Upper lobe of left lung (tissue), 6 donors: ENCODE measurements at regions not wholly inside any gene's neighbourhood (a gene's known extent, or its start where the extent isn't known, plus 50 kb on each side); places are given as distances from the start of the nearest gene placed in this dataset.

Experiments used
- ATAC-seq, 2 donors: fragments of 200-7000 bp; cut with Tn5 transposase; one replicate each; pipeline ENCODE4 v1.9.1; 2022; ENCODE audit warnings: mild to moderate bottlenecking in 2 of 2, moderate library complexity in 2 of 2; ENCODE audit not compliant: low FRiP score in 2 of 2
- DNase-seq, 2 donors: peaks; one replicate each; pipeline ENCODE4 v3.0.0-alpha.2; 2019 to 2020
- H3K27ac ChIP-seq, 4 donors: fragments of 200-600 bp; sonication (generic); one replicate each; pipeline ENCODE4 v1.5.1; 2016 to 2019
- H3K27me3 ChIP-seq, 4 donors: fragments of 200-600 bp; sonication (generic); one replicate each; pipeline ENCODE4 v1.5.1; 2017 to 2019
- H3K36me3 ChIP-seq, 4 donors: fragments of 200-600 bp; sonication (generic); one replicate each; pipeline ENCODE4 v1.5.1; 2016 to 2019
- H3K4me1 ChIP-seq, 4 donors: fragments of 200-600 bp; sonication (generic); one replicate each; pipeline ENCODE4 v1.5.1; 2018 to 2019
- H3K4me3 ChIP-seq, 4 donors: fragments of 200-600 bp; sonication (generic); one replicate each; pipeline ENCODE4 v1.5.1; 2017 to 2019; ENCODE audit warnings: mild to moderate bottlenecking in 2 of 4, moderate library complexity in 1 of 4
- H3K9me3 ChIP-seq, 4 donors: fragments of 200-600 bp; sonication (generic); one replicate each; pipeline ENCODE4 v1.5.1; 2018 to 2019
- CTCF ChIP-seq, 6 experiments: fragments of 450-650 bp in 4 of 6; fragments of 200-600 bp in 2 of 6; sonication (generic) in 2 of 6; IDR thresholded peaks; one replicate each; pipeline ENCODE4 v1.5.1; 2016 to 2019; ENCODE audit warnings: antibody characterized with exemption in 6 of 6
- EP300 ChIP-seq, 4 donors: sonication (generic); formaldehyde crosslinking; IDR thresholded peaks; one replicate each; pipeline ENCODE4 v1.5.1; 2017; ENCODE audit warnings: antibody characterized with exemption in 4 of 4, control low read depth in 2 of 4
- POLR2A ChIP-seq, 4 donors: fragments of 450-650 bp; IDR thresholded peaks; one replicate each; pipeline ENCODE4 v1.5.1; 2016 to 2017; ENCODE audit warnings: antibody characterized with exemption in 4 of 4, mild to moderate bottlenecking in 2 of 4
- POLR2AphosphoS5 ChIP-seq, 2 donors: sonication (generic); formaldehyde crosslinking; IDR thresholded peaks; one replicate each; pipeline ENCODE4 v1.5.1; 2017; ENCODE audit warnings: antibody characterized with exemption in 2 of 2
- WGBS, 2 donors: methylation state at CpG; one replicate each; pipeline ENCODE4 v1.1.5; 2017 to 2018; 5-methylcytosine and 5-hydroxymethylcytosine counted together
- donor health status: DM: no; HTN: no; CAD: no; lungs with moderate emphysema.
- donor health status: DM: no; HTN: yes; CAD: no; lungs with severe emphysema.

DNA sequence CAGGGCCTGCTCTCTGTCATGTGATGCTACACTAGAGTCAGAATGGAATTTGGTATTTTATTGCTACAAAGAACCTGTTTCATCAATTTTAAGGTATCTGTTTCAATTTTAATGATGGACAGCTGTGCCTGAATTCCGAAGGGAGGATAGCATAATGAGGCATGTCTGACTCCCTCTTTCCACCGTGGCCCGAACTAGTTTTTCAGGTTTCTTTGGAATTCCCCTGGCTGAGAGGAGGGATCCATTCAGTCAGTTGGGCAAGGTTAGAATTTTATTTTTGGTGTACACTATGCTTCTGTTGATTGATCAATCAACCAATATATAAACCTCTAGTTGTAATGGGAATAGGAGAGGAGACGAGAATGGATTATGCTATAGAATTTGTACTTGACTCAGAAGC lies 761.8 kb downstream of the FAM133A start:
- Histone ChIP-seq H3K27me3 (no peaks in the 10 kb centered on the region), H3K36me3 (no peaks in the 10 kb centered on the region), H3K27ac (no peak overlapping the region), H3K4me1 (no peaks in the 10 kb centered on the region), H3K9me3 (no peaks in the 10 kb centered on the region), H3K4me3 (no peak overlapping the region)
- no peak for ATAC-seq
- DNase-seq, result no peak
- WGBS, 2 donors, result 68 to 72% methylated on average over 4 of the region's 4 CpGs
- TF ChIP-seq POLR2A (IDR thresholded peaks at IDR 0.05), result no peak
- TF ChIP-seq EP300 (IDR thresholded peaks at IDR 0.05), result no peak

GRCh38 chrX:94454159-94454558 lies 780.2 kb downstream of the FAM133A start:
- 63 to 68% methylated on average over 3 of the region's 3 CpGs for WGBS, 2 donors
- TF ChIP-seq EP300 (IDR thresholded peaks at IDR 0.05) (no peak), POLR2AphosphoS5 (IDR thresholded peaks at IDR 0.05) (no peak), CTCF (IDR thresholded peaks at IDR 0.05) (no peak), POLR2A (IDR thresholded peaks at IDR 0.05) (no peak)
- no peak for ATAC-seq
- Histone ChIP-seq H3K27ac (no peak overlapping the region), H3K27me3 (no peaks in the 10 kb centered on the region), H3K4me1 (no peaks in the 10 kb centered on the region), H3K9me3 (no peaks in the 10 kb centered on the region), H3K4me3 (no peak overlapping the region), H3K36me3 (no peaks in the 10 kb centered on the region)
- DNase-seq, result no peak

DNA sequence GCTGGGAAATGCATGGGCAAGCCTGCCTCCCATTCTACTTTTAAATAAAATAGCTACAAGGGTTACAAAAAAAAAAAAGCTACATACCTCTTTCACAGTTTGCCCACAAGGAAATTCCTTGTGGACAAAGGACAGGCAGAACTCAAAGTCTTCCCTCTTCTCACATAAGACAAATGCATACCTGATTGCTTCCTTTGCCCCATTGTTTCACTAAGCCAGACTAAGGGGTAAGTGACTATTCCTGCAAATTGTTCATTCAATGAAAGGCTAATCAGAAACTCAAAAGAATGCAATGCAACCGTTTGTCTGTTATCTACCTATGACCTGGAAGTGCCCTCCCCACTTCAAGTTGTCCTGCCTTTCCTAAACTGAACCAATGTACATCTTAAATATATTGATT lies 780.6 kb downstream of the FAM133A start:
- TF ChIP-seq POLR2AphosphoS5 (IDR thresholded peaks at IDR 0.05), result no peak
- TF ChIP-seq POLR2A (IDR thresholded peaks at IDR 0.05), result no peak
- TF ChIP-seq EP300 (IDR thresholded peaks at IDR 0.05), result no peak
- no peak for TF ChIP-seq CTCF (IDR thresholded peaks at IDR 0.05)
- Histone ChIP-seq H3K27me3 (no peaks in the 10 kb centered on the region), H3K4me3 (no peak overlapping the region), H3K4me1 (no peaks in the 10 kb centered on the region), H3K27ac (no peak overlapping the region), H3K9me3 (no peaks in the 10 kb centered on the region), H3K36me3 (no peaks in the 10 kb centered on the region)
- ATAC-seq (no peak), DNase-seq (no peak)
- WGBS, 2 donors, result 0 to 25% methylated on average over 1 of the region's 1 CpG

- DNase-seq (no peak), ATAC-seq (no peak)
- TF ChIP-seq POLR2A (IDR thresholded peaks at IDR 0.05), result no peak
- no peak for TF ChIP-seq CTCF (IDR thresholded peaks at IDR 0.05)
- TF ChIP-seq EP300 (IDR thresholded peaks at IDR 0.05), result no peak
- no peak for TF ChIP-seq POLR2AphosphoS5 (IDR thresholded peaks at IDR 0.05)
- 81 to 89% methylated on average over 1 of the region's 1 CpG for WGBS, 2 donors
- H3K27me3 ChIP-seq, result no peaks in the 10 kb centered on the region
- no peaks in the 10 kb centered on the region for H3K36me3 ChIP-seq
- H3K9me3 ChIP-seq, result no peaks in the 10 kb centered on the region
- H3K4me3 ChIP-seq, result no peak overlapping the region
- H3K4me1 ChIP-seq, result no peaks in the 10 kb centered on the region
- no peak overlapping the region for H3K27ac ChIP-seq
Measured at GRCh38 chrX:94455782-94456181, 781.8 kb downstream of the FAM133A start.

GRCh38 chrX:94492541-94492940 lies 818.5 kb downstream of the FAM133A start:
- H3K36me3 ChIP-seq, result no peaks in the 10 kb centered on the region
- H3K27ac ChIP-seq, result no peak overlapping the region
- no peak for DNase-seq
- no peaks in the 10 kb centered on the region for H3K27me3 ChIP-seq
- H3K4me1 ChIP-seq, result no peaks in the 10 kb centered on the region
- ATAC-seq, result no peak
- H3K4me3 ChIP-seq, result no peak overlapping the region
- no peak for TF ChIP-seq CTCF (IDR thresholded peaks at IDR 0.05)
- TF ChIP-seq POLR2A (IDR thresholded peaks at IDR 0.05), result no peak
- no peak for TF ChIP-seq POLR2AphosphoS5 (IDR thresholded peaks at IDR 0.05)
- TF ChIP-seq EP300 (IDR thresholded peaks at IDR 0.05), result no peak
- H3K9me3 ChIP-seq, result no peaks in the 10 kb centered on the region
- 44 to 49% methylated on average over 10 of the region's 10 CpGs for WGBS, 2 donors
